GM12878 (cell line): ENCODE measurements at regions not wholly inside any gene's neighbourhood (a gene's known extent, or its start where the extent isn't known, plus 50 kb on each side); places are given as distances from the start of the nearest gene placed in this dataset.

Source experiments
- ATAC-seq: fragments of 200-7000 bp; cut with Tn5 transposase; 3 replicates; pipeline ENCODE4 v1.9.1; 2020; ENCODE audit warnings: mild to moderate bottlenecking, moderate library complexity
- BruUV-seq: library from RNA; stranded (reverse); fragments of 400-500 nt; replicated peaks from 2 replicates; lab custom pipeline; 2021; lab: Mats Ljungman, UMichigan
- CTCF ChIA-PET: fragments of 300-600 bp; sonication (Branson Sonifier 250); formaldehyde crosslinking; extraction: SDS; loops from one replicate; lab custom pipeline; 2021; ENCODE audit warnings: inconsistent platforms; lab: Yijun Ruan, JAX
- POLR2A ChIA-PET: fragments of 350-600 bp; formaldehyde crosslinking; extraction: SDS; loops from one replicate; lab custom pipeline; 2021; ENCODE audit warnings: inconsistent platforms; lab: Charles Lee
- RAD21 ChIA-PET: fragments of 300-600 bp; sonication (Branson Sonifier 250); formaldehyde crosslinking; loops from one replicate; lab custom pipeline; 2023; ENCODE audit warnings: antibody characterized with exemption; ENCODE audit not compliant: unreplicated experiment; lab: Charles Lee
- SMC1A ChIA-PET: fragments of 300-600 bp; sonication (Branson Sonifier 250); formaldehyde crosslinking; loops from one replicate; lab custom pipeline; 2023; ENCODE audit not compliant: unreplicated experiment, uncharacterized antibody; lab: Charles Lee
- DNase-seq: peaks from one replicate; pipeline ENCODE4 v3.0.0-alpha.2; 2011; ENCODE audit warnings: low read depth, low spot score
- FAIRE-seq: peaks from 3 replicates; lab custom pipeline; 2011; peaks lifted over from hg19 to GRCh38; lab: Jason Lieb, UNC
- H2AFZ ChIP-seq: 2 replicates; pipeline ENCODE4 v1.6.0; 2011; ENCODE audit warnings: low read depth, low read length, control low read depth; ENCODE audit not compliant: control insufficient read depth
- H3K27ac ChIP-seq: 2 replicates; pipeline ENCODE4 v1.5.1; 2011; ENCODE audit warnings: control low read depth; ENCODE audit not compliant: control insufficient read depth, insufficient read depth
- H3K27me3 ChIP-seq, 2 experiments: replicated peaks in 1 of 2; 2 replicates each; pipeline versions ENCODE4 v1.6.0 to v1.6.1; 2011; ENCODE audit warnings: low read length in 1 of 2; ENCODE audit not compliant: control insufficient read depth in 2 of 2, insufficient read depth in 2 of 2
- H3K36me3 ChIP-seq, 2 experiments: 2 replicates each; pipeline ENCODE4 v1.5.1; 2011; ENCODE audit warnings: low read length in 1 of 2; ENCODE audit not compliant: control insufficient read depth in 2 of 2, insufficient read depth in 2 of 2
- H3K4me1 ChIP-seq: 2 replicates; pipeline ENCODE4 v1.6.1; 2011; ENCODE audit warnings: mild to moderate bottlenecking, low read length, moderate library complexity, mixed read lengths; ENCODE audit not compliant: control insufficient read depth, insufficient read depth
- H3K4me2 ChIP-seq: 2 replicates; pipeline ENCODE4 v1.6.0; 2011; ENCODE audit warnings: control low read depth; ENCODE audit not compliant: control insufficient read depth, insufficient read depth
- H3K4me3 ChIP-seq: fragments of 200-600 bp; sonication (generic); 2 replicates; pipeline ENCODE4 v1.5.1; 2016
- H3K79me2 ChIP-seq: 2 replicates; pipeline ENCODE4 v1.6.0; 2011; ENCODE audit warnings: low read length; ENCODE audit not compliant: control insufficient read depth, insufficient read depth
- H3K9ac ChIP-seq: 2 replicates; pipeline ENCODE4 v1.8.0; 2011; ENCODE audit warnings: low read length, control low read depth, mixed read lengths; ENCODE audit not compliant: control insufficient read depth, insufficient read depth
- H3K9me3 ChIP-seq: replicated peaks from 3 replicates; pipeline ENCODE4 v1.5.1; 2011; ENCODE audit warnings: mild to moderate bottlenecking, low read length; ENCODE audit not compliant: control insufficient read depth, insufficient read depth
- H4K20me1 ChIP-seq: 2 replicates; pipeline ENCODE4 v1.6.0; 2011; ENCODE audit not compliant: control insufficient read depth, insufficient read depth
- BHLHE40 ChIP-seq, 2 experiments: fragments of 450-650 bp in 1 of 2; IDR thresholded peaks; 2 replicates each; pipeline ENCODE4 v1.6.1; 2011 to 2017; ENCODE audit warnings: low read depth in 2 of 2, borderline replicate concordance in 1 of 2, improper control_type of control experiment in 1 of 2, low read length in 1 of 2, mild to moderate bottlenecking in 1 of 2
- CHD4 ChIP-seq: fragments of 200-600 bp; sonication (generic); IDR thresholded peaks from 2 replicates; pipeline ENCODE4 v1.6.1; 2016; ENCODE audit warnings: mild to moderate bottlenecking
- ETV6 ChIP-seq, 2 experiments: fragments of 450-650 bp in 1 of 2; IDR thresholded peaks in 1 of 2; conservative IDR thresholded peaks in 1 of 2; 2 replicates each; pipeline ENCODE4 v1.6.1; 2014; ENCODE audit warnings: antibody characterized with exemption in 1 of 2, borderline replicate concordance in 1 of 2, low read depth in 1 of 2, mild to moderate bottlenecking in 1 of 2, moderate library complexity in 1 of 2
- FOXM1 ChIP-seq: IDR thresholded peaks from 2 replicates; pipeline ENCODE4 v1.6.1; 2012; ENCODE audit warnings: low read depth, mild to moderate bottlenecking, inconsistent platforms, low read length, moderate library complexity
- KAT2A ChIP-seq: conservative IDR thresholded peaks from 2 replicates; pipeline ENCODE4 v1.6.1; 2011; ENCODE audit warnings: low read depth, low read length; ENCODE audit not compliant: control insufficient read depth
- KDM1A ChIP-seq: fragments of 200-600 bp; sonication (generic); IDR thresholded peaks from 2 replicates; pipeline ENCODE4 v1.6.1; 2016; ENCODE audit warnings: borderline replicate concordance
- NR2C2 ChIP-seq: IDR thresholded peaks from 2 replicates; pipeline ENCODE4 v1.6.1; 2011; ENCODE audit warnings: borderline replicate concordance, low read depth; ENCODE audit not compliant: control insufficient read depth, insufficient read length
- RB1 ChIP-seq: fragments of 450-650 bp; formaldehyde crosslinking; IDR thresholded peaks from 2 replicates; pipeline ENCODE4 v1.6.1; 2017; ENCODE audit warnings: mild to moderate bottlenecking, borderline replicate concordance
- SIX5 ChIP-seq: IDR thresholded peaks from 2 replicates; pipeline ENCODE4 v1.6.1; 2011; ENCODE audit warnings: mild to moderate bottlenecking, low read depth, low read length, moderate library complexity; ENCODE audit not compliant: severe bottlenecking
- TARDBP ChIP-seq: IDR thresholded peaks from 2 replicates; pipeline ENCODE4 v1.6.1; 2016; ENCODE audit warnings: borderline replicate concordance
- TCF12 ChIP-seq: IDR thresholded peaks from 2 replicates; pipeline ENCODE4 v1.6.1; 2011; ENCODE audit warnings: low read depth, mild to moderate bottlenecking, low read length
- YBX1 ChIP-seq: fragments of 450-650 bp; IDR thresholded peaks from 2 replicates; pipeline ENCODE4 v1.6.1; 2016; ENCODE audit warnings: antibody characterized with exemption
- ZNF384 ChIP-seq: IDR thresholded peaks from 2 replicates; pipeline ENCODE4 v1.6.1; 2012; ENCODE audit warnings: low read depth, mild to moderate bottlenecking, low read length, improper control_type of control experiment, borderline replicate concordance
- ZSCAN29 ChIP-seq: fragments of 450-650 bp; IDR thresholded peaks from 2 replicates; pipeline ENCODE4 v1.6.1; 2017; ENCODE audit warnings: mild to moderate bottlenecking, moderate library complexity
- WGBS: methylation state at CpG from one replicate; pipeline ENCODE4 v1.1.6; 2016; ENCODE audit warnings: low lambda C conversion rate; ENCODE audit not compliant: insufficient replicate concordance, insufficient coverage; ENCODE audit errors: missing lambda C conversion rate; 5-methylcytosine and 5-hydroxymethylcytosine counted together
- in situ Hi-C: fragments of 300-500 bp; cut with MboI; formaldehyde crosslinking; loops from 9 replicates; pipeline ENCODE4 v1.14.3; 2018; ENCODE audit warnings: mixed read lengths
- intact Hi-C: fragments of 100-400 bp; cut with micrococcal nuclease; formaldehyde crosslinking; loops from one replicate; pipeline ENCODE4 v1.14.2; 2022; ENCODE audit not compliant: unreplicated experiment
- TF ChIP-seq, protein P1 (sequence below): IDR thresholded peaks from 2 replicates; pipeline ENCODE4 v1.6.1; 2012; ENCODE audit warnings: improper control_type of control experiment, low read depth, low read length; ENCODE audit not compliant: insufficient replicate concordance
- TF ChIP-seq, protein P2 (sequence below), 3 experiments: IDR thresholded peaks in 2 of 3; conservative IDR thresholded peaks in 1 of 3; 2 replicates each; pipeline ENCODE4 v1.5.1; 2011; ENCODE audit warnings: low read depth in 3 of 3, low read length in 3 of 3, mild to moderate bottlenecking in 3 of 3, control low read depth in 2 of 3, moderate library complexity in 2 of 3, inconsistent platforms in 1 of 3, mixed read lengths in 1 of 3; ENCODE audit not compliant: control insufficient read depth in 2 of 3, insufficient read depth in 1 of 3; ENCODE audit errors: extremely low read depth in 1 of 3

DNA sequence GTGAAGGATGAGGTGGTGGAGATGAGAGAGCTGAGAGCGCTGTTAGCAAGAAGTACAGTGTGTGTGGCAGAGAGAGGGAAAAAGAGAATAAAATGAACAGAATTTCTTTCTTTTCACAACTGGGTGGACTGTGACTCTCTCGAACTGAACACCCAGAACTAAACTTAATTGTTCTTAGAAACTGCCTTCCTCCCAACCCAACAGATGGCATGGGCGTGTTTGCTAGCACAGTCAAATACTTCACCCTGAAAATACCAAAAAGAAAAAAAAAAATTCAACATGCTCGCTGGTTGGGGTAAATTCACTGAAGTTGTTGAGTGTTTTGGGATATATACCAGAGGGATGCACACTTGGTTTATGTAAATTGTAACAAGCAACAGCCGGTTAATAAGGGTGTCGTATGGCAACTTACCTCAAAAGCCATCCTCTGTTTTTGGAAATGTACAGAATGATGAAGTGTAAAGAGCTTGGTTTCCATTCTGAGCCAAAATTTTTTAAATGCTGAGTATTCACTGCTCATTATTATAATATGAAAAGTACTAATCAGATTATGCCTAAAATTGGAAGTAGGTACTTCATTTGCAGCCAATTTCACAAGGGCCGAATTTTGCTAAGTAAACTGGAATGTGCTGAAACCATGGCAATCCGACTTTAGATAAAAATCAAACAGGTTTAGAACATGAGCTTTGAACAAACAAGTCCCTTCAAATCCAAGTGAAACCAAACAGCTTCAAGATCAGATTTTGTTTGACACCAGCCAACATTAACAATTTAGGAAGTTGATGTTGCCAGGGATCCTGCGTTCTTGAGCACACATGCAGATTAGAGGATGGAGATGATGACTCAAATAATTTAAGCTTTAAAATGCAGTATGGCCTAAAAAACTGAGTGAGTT, 115.8 kb downstream of the ZIC5 start:
- intact Hi-C loops (no loop called here), in situ Hi-C loops (no loop called here)
- DNase-seq: no peak
- Histone ChIP-seq H3K79me2 (no peaks in the 10 kb centered on the region), H3K27ac (no peak overlapping the region), H3K4me3 (no peak overlapping the region), H2AFZ (no peak overlapping the region), H3K9me3 (no peaks in the 10 kb centered on the region), H3K27me3 (no peaks in the 10 kb centered on the region), H3K36me3 (no peaks in the 10 kb centered on the region), H3K4me2 (no peak overlapping the region), H4K20me1 (no peaks in the 10 kb centered on the region), H3K9ac (no peak overlapping the region), H3K4me1 (peaks cover 4% of the 10 kb centered on the region)
- WGBS: 69% methylated on average over 9 of the region's 9 CpGs
- ATAC-seq: no peak
- no peak for FAIRE-seq
- BruUV-seq: no TSS peak
- RAD21 ChIA-PET: no interaction called here
- CTCF ChIA-PET: interaction anchor here (1.5 kb wide), 1 partner anchor 28 kb away, joined by 5 read pairs; no protein-coding TSS in a partner anchor
- POLR2A ChIA-PET: no interaction called here
- SMC1A ChIA-PET: interaction anchor here (0.6 kb wide), 1 partner anchor 296 kb away, joined by 3 read pairs; no protein-coding TSS in a partner anchor
- TF ChIP-seq ZSCAN29 (no peak), TARDBP (no peak), RB1 (no peak), FOXM1 (no peak), KAT2A (no peak), TCF12 (no peak), CHD4 (no peak), KDM1A (no peak), NR2C2 (no peak), ETV6 (conservative IDR thresholded peaks at IDR 0.05 in 1 of 2, IDR thresholded peaks at IDR 0.05 in 1 of 2; ENCODE audit: borderline replicate concordance in 1 of 2, low read depth in 1 of 2) (no peak), BHLHE40 (IDR thresholded peaks at IDR 0.05; ENCODE audit: borderline replicate concordance in 1 of 2, low read depth in 2 of 2, low read length in 1 of 2) (no peak), YBX1 (no peak), ZNF384 (no peak), SIX5 (no peak)
- TF ChIP-seq, protein P1, sequence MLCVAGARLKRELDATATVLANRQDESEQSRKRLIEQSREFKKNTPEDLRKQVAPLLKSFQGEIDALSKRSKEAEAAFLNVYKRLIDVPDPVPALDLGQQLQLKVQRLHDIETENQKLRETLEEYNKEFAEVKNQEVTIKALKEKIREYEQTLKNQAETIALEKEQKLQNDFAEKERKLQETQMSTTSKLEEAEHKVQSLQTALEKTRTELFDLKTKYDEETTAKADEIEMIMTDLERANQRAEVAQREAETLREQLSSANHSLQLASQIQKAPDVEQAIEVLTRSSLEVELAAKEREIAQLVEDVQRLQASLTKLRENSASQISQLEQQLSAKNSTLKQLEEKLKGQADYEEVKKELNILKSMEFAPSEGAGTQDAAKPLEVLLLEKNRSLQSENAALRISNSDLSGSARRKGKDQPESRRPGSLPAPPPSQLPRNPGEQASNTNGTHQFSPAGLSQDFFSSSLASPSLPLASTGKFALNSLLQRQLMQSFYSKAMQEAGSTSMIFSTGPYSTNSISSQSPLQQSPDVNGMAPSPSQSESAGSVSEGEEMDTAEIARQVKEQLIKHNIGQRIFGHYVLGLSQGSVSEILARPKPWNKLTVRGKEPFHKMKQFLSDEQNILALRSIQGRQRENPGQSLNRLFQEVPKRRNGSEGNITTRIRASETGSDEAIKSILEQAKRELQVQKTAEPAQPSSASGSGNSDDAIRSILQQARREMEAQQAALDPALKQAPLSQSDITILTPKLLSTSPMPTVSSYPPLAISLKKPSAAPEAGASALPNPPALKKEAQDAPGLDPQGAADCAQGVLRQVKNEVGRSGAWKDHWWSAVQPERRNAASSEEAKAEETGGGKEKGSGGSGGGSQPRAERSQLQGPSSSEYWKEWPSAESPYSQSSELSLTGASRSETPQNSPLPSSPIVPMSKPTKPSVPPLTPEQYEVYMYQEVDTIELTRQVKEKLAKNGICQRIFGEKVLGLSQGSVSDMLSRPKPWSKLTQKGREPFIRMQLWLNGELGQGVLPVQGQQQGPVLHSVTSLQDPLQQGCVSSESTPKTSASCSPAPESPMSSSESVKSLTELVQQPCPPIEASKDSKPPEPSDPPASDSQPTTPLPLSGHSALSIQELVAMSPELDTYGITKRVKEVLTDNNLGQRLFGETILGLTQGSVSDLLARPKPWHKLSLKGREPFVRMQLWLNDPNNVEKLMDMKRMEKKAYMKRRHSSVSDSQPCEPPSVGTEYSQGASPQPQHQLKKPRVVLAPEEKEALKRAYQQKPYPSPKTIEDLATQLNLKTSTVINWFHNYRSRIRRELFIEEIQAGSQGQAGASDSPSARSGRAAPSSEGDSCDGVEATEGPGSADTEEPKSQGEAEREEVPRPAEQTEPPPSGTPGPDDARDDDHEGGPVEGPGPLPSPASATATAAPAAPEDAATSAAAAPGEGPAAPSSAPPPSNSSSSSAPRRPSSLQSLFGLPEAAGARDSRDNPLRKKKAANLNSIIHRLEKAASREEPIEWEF: no peak
- TF ChIP-seq, protein P2, sequence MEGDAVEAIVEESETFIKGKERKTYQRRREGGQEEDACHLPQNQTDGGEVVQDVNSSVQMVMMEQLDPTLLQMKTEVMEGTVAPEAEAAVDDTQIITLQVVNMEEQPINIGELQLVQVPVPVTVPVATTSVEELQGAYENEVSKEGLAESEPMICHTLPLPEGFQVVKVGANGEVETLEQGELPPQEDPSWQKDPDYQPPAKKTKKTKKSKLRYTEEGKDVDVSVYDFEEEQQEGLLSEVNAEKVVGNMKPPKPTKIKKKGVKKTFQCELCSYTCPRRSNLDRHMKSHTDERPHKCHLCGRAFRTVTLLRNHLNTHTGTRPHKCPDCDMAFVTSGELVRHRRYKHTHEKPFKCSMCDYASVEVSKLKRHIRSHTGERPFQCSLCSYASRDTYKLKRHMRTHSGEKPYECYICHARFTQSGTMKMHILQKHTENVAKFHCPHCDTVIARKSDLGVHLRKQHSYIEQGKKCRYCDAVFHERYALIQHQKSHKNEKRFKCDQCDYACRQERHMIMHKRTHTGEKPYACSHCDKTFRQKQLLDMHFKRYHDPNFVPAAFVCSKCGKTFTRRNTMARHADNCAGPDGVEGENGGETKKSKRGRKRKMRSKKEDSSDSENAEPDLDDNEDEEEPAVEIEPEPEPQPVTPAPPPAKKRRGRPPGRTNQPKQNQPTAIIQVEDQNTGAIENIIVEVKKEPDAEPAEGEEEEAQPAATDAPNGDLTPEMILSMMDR (IDR thresholded peaks at IDR 0.05 in 2 of 3, conservative IDR thresholded peaks at IDR 0.05 in 1 of 3; ENCODE audit: control insufficient read depth in 2 of 3, extremely low read depth in 1 of 3, insufficient read depth in 1 of 3, low read depth in 3 of 3, low read length in 3 of 3): no peak
